ENCODE measurements at regions not wholly inside any gene's neighbourhood (a gene's known extent, or its start where the extent isn't known, plus 50 kb on each side); places are given as distances from the start of the nearest gene placed in this dataset.

GRCh38 chr1:62995173-62995572 is 211.2 kb downstream of the ATG4C start:
- Histone ChIP-seq H4K20me1 (ENCODE audit: insufficient read depth, low read length) (no peaks in the 10 kb centered on the region), H3K79me2 (ENCODE audit: insufficient read depth, low read depth, low read length) (no peaks in the 10 kb centered on the region), H3K36me3 (ENCODE audit: insufficient read depth, low read length) (no peaks in the 10 kb centered on the region), H3K4me3 (ENCODE audit: low read depth, low read length, poor library complexity, severe bottlenecking) (no peak overlapping the region), H3K9me3 (ENCODE audit: low read length) (no peaks in the 10 kb centered on the region), H3K27ac (ENCODE audit: low read depth, low read length, poor library complexity, severe bottlenecking) (no peak overlapping the region), H3K9me2 (ENCODE audit: insufficient read depth, low read length) (no peaks in the 10 kb centered on the region), H3K4me2 (ENCODE audit: low read length) (no peak overlapping the region), H3K4me1 (ENCODE audit: insufficient read depth, low read length, poor library complexity, severe bottlenecking) (no peaks in the 10 kb centered on the region), H2AFZ (ENCODE audit: low read length) (no peak overlapping the region)
- DNase-seq (ENCODE audit: low spot score): no peak
- no peak for TF ChIP-seq CTCF (conservative IDR thresholded peaks at IDR 0.05; ENCODE audit: low read length)
- no peak for TF ChIP-seq EZH2phosphoT487 (IDR thresholded peaks at IDR 0.05; ENCODE audit: borderline replicate concordance, low read depth, low read length)
- POLR2A ChIA-PET: no interaction called here
- intact Hi-C loops (cut with micrococcal nuclease; ENCODE audit: unreplicated experiment): no loop called here
- CTCF ChIA-PET (ENCODE audit: unreplicated experiment): no interaction called here
- BruUV-seq (replicated peaks): no TSS peak

- no peak for TF ChIP-seq EZH2phosphoT487 (IDR thresholded peaks at IDR 0.05; ENCODE audit: borderline replicate concordance, low read depth, low read length)
- ChIA-PET CTCF (ENCODE audit: unreplicated experiment) (no interaction called here), POLR2A (interaction anchor here (0.7 kb wide), 1 partner anchor 851 kb away, joined by 4 read pairs; no protein-coding TSS in a partner anchor)
- intact Hi-C loops (cut with micrococcal nuclease; ENCODE audit: unreplicated experiment): no loop called here
- DNase-seq (ENCODE audit: low spot score): no peak
- BruUV-seq (replicated peaks): no TSS peak
- no peak overlapping the region for H2AFZ ChIP-seq (ENCODE audit: low read length)
- H3K4me1 ChIP-seq (ENCODE audit: insufficient read depth, low read length, poor library complexity, severe bottlenecking): no peaks in the 10 kb centered on the region
- H3K36me3 ChIP-seq (ENCODE audit: insufficient read depth, low read length): no peaks in the 10 kb centered on the region
- H4K20me1 ChIP-seq (ENCODE audit: insufficient read depth, low read length): no peaks in the 10 kb centered on the region
- no peaks in the 10 kb centered on the region for H3K9me2 ChIP-seq (ENCODE audit: insufficient read depth, low read length)
- no peak overlapping the region for H3K4me3 ChIP-seq (ENCODE audit: low read depth, low read length, poor library complexity, severe bottlenecking)
- H3K79me2 ChIP-seq (ENCODE audit: insufficient read depth, low read depth, low read length): no peaks in the 10 kb centered on the region
- no peak overlapping the region for H3K27ac ChIP-seq (ENCODE audit: low read depth, low read length, poor library complexity, severe bottlenecking)
- no peak overlapping the region for H3K4me2 ChIP-seq (ENCODE audit: low read length)
- no peaks in the 10 kb centered on the region for H3K9me3 ChIP-seq (ENCODE audit: low read length)
These were observed 214.0 kb downstream of the ATG4C start for GRCh38 chr1:62997884-62998283.

- CTCF ChIA-PET (ENCODE audit: unreplicated experiment): no interaction called here
These were observed 215.1 kb downstream of the ATG4C start for GRCh38 chr1:62998845-62999649.

More at GRCh38 chr1:62998845-62999649, 215.1 kb downstream of the ATG4C start:
- DNase-seq (ENCODE audit: low spot score): no peak
- Histone ChIP-seq H3K4me2 (ENCODE audit: low read length) (no peak overlapping the region), H3K36me3 (ENCODE audit: insufficient read depth, low read length) (no peaks in the 10 kb centered on the region), H3K9me3 (ENCODE audit: low read length) (no peaks in the 10 kb centered on the region), H3K4me3 (ENCODE audit: low read depth, low read length, poor library complexity, severe bottlenecking) (no peak overlapping the region), H3K27ac (ENCODE audit: low read depth, low read length, poor library complexity, severe bottlenecking) (no peak overlapping the region), H3K79me2 (ENCODE audit: insufficient read depth, low read depth, low read length) (no peaks in the 10 kb centered on the region), H3K4me1 (ENCODE audit: insufficient read depth, low read length, poor library complexity, severe bottlenecking) (no peaks in the 10 kb centered on the region), H2AFZ (ENCODE audit: low read length) (no peak overlapping the region), H4K20me1 (ENCODE audit: insufficient read depth, low read length) (no peaks in the 10 kb centered on the region), H3K9me2 (ENCODE audit: insufficient read depth, low read length) (no peaks in the 10 kb centered on the region)
- TF ChIP-seq CTCF (conservative IDR thresholded peaks at IDR 0.05; ENCODE audit: low read length): no peak
- TF ChIP-seq EZH2phosphoT487 (IDR thresholded peaks at IDR 0.05; ENCODE audit: borderline replicate concordance, low read depth, low read length): no peak
- POLR2A ChIA-PET: interaction anchor here (0.6 to 1.3 kb wide), 4 partner anchors 10 to 1952 kb away, joined by 3 to 4 read pairs (median 4); no protein-coding TSS in a partner anchor
- no TSS peak for BruUV-seq (replicated peaks)
- intact Hi-C loops (cut with micrococcal nuclease; ENCODE audit: unreplicated experiment): no loop called here

Data from OCI-LY7 (cell line).